Body of pancreas (tissue), 4 donors: ENCODE measurements at regions not wholly inside any gene's neighbourhood (a gene's known extent, or its start where the extent isn't known, plus 50 kb on each side); places are given as distances from the start of the nearest gene placed in this dataset.

Source experiments
- CTCF ChIP-seq, 7 experiments: fragments of 450-650 bp in 4 of 7; fragments of 200-600 bp in 3 of 7; sonication (generic) in 3 of 7; IDR thresholded peaks; one replicate each; pipeline ENCODE4 v1.5.1; 2016 to 2019; ENCODE audit warnings: antibody characterized with exemption in 7 of 7
- POLR2A ChIP-seq, 3 donors: fragments of 450-650 bp; IDR thresholded peaks; one replicate each; pipeline ENCODE4 v1.6.1; 2016; ENCODE audit warnings: antibody characterized with exemption in 3 of 3, mild to moderate bottlenecking in 2 of 3

- no peak for TF ChIP-seq CTCF (IDR thresholded peaks at IDR 0.05)
- TF ChIP-seq POLR2A (IDR thresholded peaks at IDR 0.05): no peak
Measured at GRCh38 chr4:32117693-32118092, 1397.5 kb downstream of the PCDH7 start.
